ENCODE measurements at regions not wholly inside any gene's neighbourhood (a gene's known extent, or its start where the extent isn't known, plus 50 kb on each side); places are given as distances from the start of the nearest gene placed in this dataset.

GRCh38 chr11:70671083-70671482, 272.8 kb downstream of the CTTN start:
- H3K4me3 ChIP-seq: no peak overlapping the region
- intact Hi-C loops (cut with DNase I; ENCODE audit: low total_unique reads): no loop called here
- H3K9me3 ChIP-seq: no peaks in the 10 kb centered on the region
- DNase-seq: no peak
- no peak for TF ChIP-seq CTCF (IDR thresholded peaks at IDR 0.05)
- no peak for TF ChIP-seq POLR2A (IDR thresholded peaks at IDR 0.05)
- H3K27me3 ChIP-seq: peaks cover 0 to 8% of the 10 kb centered on the region in 2 donors
- H3K36me3 ChIP-seq: no peaks in the 10 kb centered on the region
- H3K27ac ChIP-seq: no peak overlapping the region
- no peaks in the 10 kb centered on the region for H3K4me1 ChIP-seq

DNA sequence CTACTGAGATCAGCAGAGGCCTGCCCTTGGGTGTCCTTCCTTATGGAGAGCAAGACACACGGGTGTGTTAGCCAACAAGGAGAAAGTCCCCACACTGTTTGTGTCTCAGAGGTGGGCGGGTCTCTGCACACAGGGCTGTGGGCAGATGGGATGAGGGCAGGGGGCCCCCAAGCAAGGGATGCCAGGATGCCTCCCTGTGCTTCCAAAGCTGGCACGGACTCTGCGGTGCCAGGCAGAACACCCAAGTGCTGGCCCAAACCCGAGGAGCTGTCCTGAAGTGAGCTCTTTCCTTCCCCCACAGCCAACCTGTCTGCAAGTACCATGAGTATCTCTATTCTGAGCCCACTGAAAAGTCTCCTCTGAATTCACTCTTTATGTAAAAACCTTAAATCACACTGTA, 273.3 kb downstream of the CTTN start:
- no peaks in the 10 kb centered on the region for H3K36me3 ChIP-seq
- H3K27me3 ChIP-seq: peaks cover 0 to 8% of the 10 kb centered on the region in 2 donors
- no peaks in the 10 kb centered on the region for H3K9me3 ChIP-seq
- intact Hi-C loops (cut with DNase I; ENCODE audit: low total_unique reads): no loop called here
- H3K27ac ChIP-seq: no peak overlapping the region
- no peak for DNase-seq
- no peak overlapping the region for H3K4me3 ChIP-seq
- TF ChIP-seq POLR2A (IDR thresholded peaks at IDR 0.05) (no peak), CTCF (IDR thresholded peaks at IDR 0.05) (no peak)
- H3K4me1 ChIP-seq: no peaks in the 10 kb centered on the region

- no peak overlapping the region for H3K4me3 ChIP-seq
- no peak for DNase-seq
- peaks cover 0 to 8% of the 10 kb centered on the region in 2 donors for H3K27me3 ChIP-seq
- TF ChIP-seq CTCF (IDR thresholded peaks at IDR 0.05) (no peak), POLR2A (IDR thresholded peaks at IDR 0.05) (no peak)
- no peak overlapping the region for H3K27ac ChIP-seq
- intact Hi-C loops (cut with DNase I; ENCODE audit: low total_unique reads): no loop called here
- H3K36me3 ChIP-seq: no peaks in the 10 kb centered on the region
- no peaks in the 10 kb centered on the region for H3K4me1 ChIP-seq
- H3K9me3 ChIP-seq: no peaks in the 10 kb centered on the region
These were observed 274.8 kb downstream of the CTTN start for GRCh38 chr11:70672991-70673653.

GRCh38 chr11:70674605-70675004, 276.3 kb downstream of the CTTN start:
- no peaks in the 10 kb centered on the region for H3K9me3 ChIP-seq
- no peaks in the 10 kb centered on the region for H3K36me3 ChIP-seq
- H3K4me3 ChIP-seq: no peak overlapping the region
- no peaks in the 10 kb centered on the region for H3K27me3 ChIP-seq
- TF ChIP-seq CTCF (IDR thresholded peaks at IDR 0.05) (no peak), POLR2A (IDR thresholded peaks at IDR 0.05) (no peak)
- no peaks in the 10 kb centered on the region for H3K4me1 ChIP-seq
- no peak for DNase-seq
- H3K27ac ChIP-seq: no peak overlapping the region
- intact Hi-C loops (cut with DNase I; ENCODE audit: low total_unique reads): no loop called here

GRCh38 chr11:70675697-70676374, 277.5 kb downstream of the CTTN start:
- intact Hi-C loops (cut with DNase I; ENCODE audit: low total_unique reads): no loop called here
- no peaks in the 10 kb centered on the region for H3K9me3 ChIP-seq
- no peak overlapping the region for H3K27ac ChIP-seq
- TF ChIP-seq POLR2A (IDR thresholded peaks at IDR 0.05) (no peak), CTCF (IDR thresholded peaks at IDR 0.05) (no peak)
- DNase-seq: no peak
- H3K4me3 ChIP-seq: no peak overlapping the region
- no peaks in the 10 kb centered on the region for H3K36me3 ChIP-seq
- no peaks in the 10 kb centered on the region for H3K4me1 ChIP-seq
- no peaks in the 10 kb centered on the region for H3K27me3 ChIP-seq
